Prostate gland (tissue), 2 donors: ENCODE measurements at regions not wholly inside any gene's neighbourhood (a gene's known extent, or its start where the extent isn't known, plus 50 kb on each side); places are given as distances from the start of the nearest gene placed in this dataset.

Experiments
- DNase-seq: peaks from one replicate; pipeline ENCODE4 v3.0.0-alpha.2; 2019; ENCODE audit warnings: low spot score
- H3K27ac ChIP-seq, 2 donors: fragments of 200-600 bp; sonication (generic); 2 replicates each; pipeline ENCODE4 v1.5.1; 2017 to 2019
- H3K27me3 ChIP-seq: fragments of 200-600 bp; sonication (generic); replicated peaks from 2 replicates; pipeline ENCODE4 v1.5.1; 2019; ENCODE audit not compliant: insufficient read depth
- H3K36me3 ChIP-seq, 2 donors: fragments of 200-600 bp; sonication (generic); 1 replicate in 1 of 2; 2 replicates in 1 of 2; pipeline versions ENCODE4 v1.5.1 to v1.8.1; 2017 to 2019
- H3K4me1 ChIP-seq: fragments of 200-600 bp; sonication (generic); replicated peaks from 2 replicates; pipeline ENCODE4 v1.5.1; 2019
- H3K4me3 ChIP-seq, 2 donors: fragments of 200-600 bp; sonication (generic); 2 replicates each; pipeline ENCODE4 v1.5.1; 2017 to 2019
- H3K9me3 ChIP-seq: fragments of 200-600 bp; sonication (generic); 2 replicates; pipeline ENCODE4 v1.5.1; 2017
- POLR2A ChIP-seq: fragments of 450-650 bp; IDR thresholded peaks from one replicate; pipeline ENCODE4 v1.6.1; 2016; ENCODE audit warnings: antibody characterized with exemption, mild to moderate bottlenecking
- POLR2AphosphoS5 ChIP-seq: sonication (generic); formaldehyde crosslinking; IDR thresholded peaks from one replicate; pipeline ENCODE4 v1.6.1; 2017; ENCODE audit warnings: antibody characterized with exemption
- WGBS: methylation state at CpG from one replicate; pipeline ENCODE4 v1.1.5; 2018; 5-methylcytosine and 5-hydroxymethylcytosine counted together
- intact Hi-C: fragments of 100-400 bp; cut with DNase I; formaldehyde crosslinking; loops from one replicate; pipeline ENCODE4 v1.14.2; 2022
- TF ChIP-seq, protein P1 (sequence below), 4 experiments: fragments of 200-600 bp in 2 of 4; fragments of 450-650 bp in 2 of 4; sonication (generic) in 2 of 4; IDR thresholded peaks; 1 replicate in 3 of 4; 2 replicates in 1 of 4; pipeline ENCODE4 v1.5.1; 2016 to 2019; ENCODE audit warnings: antibody characterized with exemption in 4 of 4, mild to moderate bottlenecking in 2 of 4, moderate library complexity in 2 of 4

DNA sequence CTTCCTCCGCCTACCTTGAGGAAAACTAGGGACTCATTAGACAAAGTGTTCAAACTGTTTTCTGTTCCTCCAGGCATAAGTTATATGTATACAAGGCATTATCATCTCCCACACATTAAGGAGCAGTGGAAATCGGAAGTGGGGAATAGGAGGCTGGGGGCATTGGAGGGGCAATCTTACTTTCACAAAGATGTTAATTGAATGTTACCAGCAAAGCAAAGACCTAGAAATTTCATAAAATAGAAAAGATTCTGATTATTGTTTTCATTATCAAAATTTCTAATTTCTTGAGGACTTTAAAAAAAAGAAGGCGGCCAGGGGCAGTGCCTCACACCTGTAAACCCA lies 501.7 kb upstream of the JARID2 start:
- H3K4me3 ChIP-seq, result no peak overlapping the region
- no peak for DNase-seq
- no peaks in the 10 kb centered on the region for H3K36me3 ChIP-seq
- WGBS, result 94% methylated on average over 3 of the region's 3 CpGs
- H3K27ac ChIP-seq, result no peak overlapping the region
- TF ChIP-seq, protein P1, sequence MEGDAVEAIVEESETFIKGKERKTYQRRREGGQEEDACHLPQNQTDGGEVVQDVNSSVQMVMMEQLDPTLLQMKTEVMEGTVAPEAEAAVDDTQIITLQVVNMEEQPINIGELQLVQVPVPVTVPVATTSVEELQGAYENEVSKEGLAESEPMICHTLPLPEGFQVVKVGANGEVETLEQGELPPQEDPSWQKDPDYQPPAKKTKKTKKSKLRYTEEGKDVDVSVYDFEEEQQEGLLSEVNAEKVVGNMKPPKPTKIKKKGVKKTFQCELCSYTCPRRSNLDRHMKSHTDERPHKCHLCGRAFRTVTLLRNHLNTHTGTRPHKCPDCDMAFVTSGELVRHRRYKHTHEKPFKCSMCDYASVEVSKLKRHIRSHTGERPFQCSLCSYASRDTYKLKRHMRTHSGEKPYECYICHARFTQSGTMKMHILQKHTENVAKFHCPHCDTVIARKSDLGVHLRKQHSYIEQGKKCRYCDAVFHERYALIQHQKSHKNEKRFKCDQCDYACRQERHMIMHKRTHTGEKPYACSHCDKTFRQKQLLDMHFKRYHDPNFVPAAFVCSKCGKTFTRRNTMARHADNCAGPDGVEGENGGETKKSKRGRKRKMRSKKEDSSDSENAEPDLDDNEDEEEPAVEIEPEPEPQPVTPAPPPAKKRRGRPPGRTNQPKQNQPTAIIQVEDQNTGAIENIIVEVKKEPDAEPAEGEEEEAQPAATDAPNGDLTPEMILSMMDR (IDR thresholded peaks at IDR 0.05), result no peak
- TF ChIP-seq POLR2A (no peak), POLR2AphosphoS5 (no peak)
- no peaks in the 10 kb centered on the region for H3K27me3 ChIP-seq
- no peaks in the 10 kb centered on the region for H3K9me3 ChIP-seq
- H3K4me1 ChIP-seq, result no peaks in the 10 kb centered on the region
- intact Hi-C loops, result no loop called here

DNA sequence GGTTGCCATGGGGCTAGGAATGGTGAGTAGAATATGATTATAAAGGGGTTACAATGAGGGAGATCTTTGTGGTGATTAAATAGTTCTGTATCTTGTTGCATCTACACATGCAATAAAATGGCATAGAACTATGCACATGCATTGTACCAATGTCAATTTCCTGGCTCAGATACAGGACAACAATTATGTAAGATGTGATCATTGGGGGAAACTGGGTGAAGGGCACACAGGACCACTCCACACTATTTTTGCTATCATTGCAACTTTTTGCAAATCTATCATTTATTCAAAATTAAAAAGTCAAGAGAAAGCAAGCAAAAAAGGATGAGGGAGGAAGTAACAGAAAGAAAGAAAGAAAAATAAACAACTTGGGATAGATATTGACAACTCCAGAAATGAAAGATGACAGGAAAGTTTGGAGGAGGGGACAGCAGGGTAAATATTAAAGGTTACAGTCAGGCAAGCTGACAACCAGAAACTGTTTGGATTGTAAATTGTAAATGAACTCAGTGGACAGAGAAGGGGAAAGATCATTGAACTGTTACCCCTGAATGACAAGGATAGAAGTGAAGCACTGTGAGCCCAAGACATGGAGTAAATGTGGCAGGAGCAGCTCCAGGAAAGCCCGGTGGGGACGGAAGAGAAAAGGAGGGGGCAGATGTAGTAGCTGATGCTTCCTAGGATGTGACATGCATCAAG lies 499.6 kb upstream of the JARID2 start:
- Histone ChIP-seq H3K27ac (no peak overlapping the region), H3K4me1 (no peaks in the 10 kb centered on the region), H3K9me3 (no peaks in the 10 kb centered on the region), H3K27me3 (no peaks in the 10 kb centered on the region), H3K4me3 (no peak overlapping the region), H3K36me3 (no peaks in the 10 kb centered on the region)
- 87% methylated on average over 2 of the region's 2 CpGs for WGBS
- no peak for DNase-seq
- intact Hi-C loops, result no loop called here
- no peak for TF ChIP-seq POLR2AphosphoS5
- TF ChIP-seq, protein P1 (IDR thresholded peaks at IDR 0.05), result no peak
- no peak for TF ChIP-seq POLR2A

DNA sequence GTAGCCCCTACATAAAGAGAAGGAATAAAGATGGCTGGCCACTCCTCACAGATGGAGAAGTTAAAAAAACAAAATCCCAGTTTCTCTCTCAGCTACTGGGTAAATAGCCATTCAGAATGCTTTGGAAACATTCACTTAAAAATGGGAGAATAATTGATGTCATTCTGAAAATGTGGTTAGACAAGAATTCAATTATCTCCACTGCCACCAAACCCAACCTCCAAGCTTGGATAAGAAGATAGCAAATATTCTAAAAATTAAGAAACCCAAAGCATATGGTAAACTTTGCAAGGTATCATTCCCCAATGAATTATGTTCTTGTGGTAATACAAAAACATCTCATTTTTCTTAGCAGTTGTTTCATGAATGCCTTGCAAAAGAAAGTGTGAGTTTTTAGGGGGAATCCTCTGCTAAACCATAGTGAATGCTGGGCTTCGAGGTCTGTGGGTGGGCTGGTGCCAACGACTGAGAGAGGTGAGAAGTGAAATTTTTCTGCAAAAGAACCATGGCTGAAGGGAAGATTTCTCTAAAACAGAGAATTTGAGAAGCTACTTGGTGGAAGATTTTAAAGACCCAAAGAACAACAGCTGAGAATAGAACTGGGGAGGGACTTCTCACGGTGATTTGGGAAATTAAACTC lies 497.9 kb upstream of the JARID2 start:
- DNase-seq, result no peak
- H3K27me3 ChIP-seq, result no peaks in the 10 kb centered on the region
- no peak overlapping the region for H3K4me3 ChIP-seq
- H3K4me1 ChIP-seq, result no peaks in the 10 kb centered on the region
- H3K36me3 ChIP-seq, result no peaks in the 10 kb centered on the region
- H3K27ac ChIP-seq, result no peak overlapping the region
- intact Hi-C loops, result no loop called here
- no peak for TF ChIP-seq POLR2A
- TF ChIP-seq, protein P1 (IDR thresholded peaks at IDR 0.05), result no peak
- no peak for TF ChIP-seq POLR2AphosphoS5
- 64% methylated on average over 3 of the region's 3 CpGs for WGBS
- H3K9me3 ChIP-seq, result no peaks in the 10 kb centered on the region

DNA sequence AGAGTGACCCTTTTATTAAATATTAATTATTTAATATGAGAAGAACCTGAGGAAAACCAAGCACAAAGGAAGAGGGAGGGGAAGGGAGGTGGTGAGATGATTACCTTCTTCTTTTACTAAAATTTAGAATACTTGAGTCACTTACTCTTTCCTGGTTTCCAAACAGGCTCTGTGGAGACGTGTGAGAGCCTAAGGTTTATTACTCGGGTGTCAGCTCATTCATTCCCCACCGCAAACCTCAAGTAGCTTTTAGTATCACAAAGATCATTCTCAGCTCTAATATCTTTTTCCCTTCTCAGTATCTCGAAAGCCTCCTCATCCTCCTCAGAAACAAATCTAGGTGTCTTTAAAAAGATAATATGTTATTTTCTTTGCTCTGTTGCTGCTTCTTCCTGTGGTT lies 497.2 kb upstream of the JARID2 start:
- Histone ChIP-seq H3K27ac (no peak overlapping the region), H3K9me3 (no peaks in the 10 kb centered on the region), H3K36me3 (no peaks in the 10 kb centered on the region), H3K27me3 (no peaks in the 10 kb centered on the region), H3K4me1 (no peaks in the 10 kb centered on the region), H3K4me3 (no peak overlapping the region)
- 66% methylated on average over 4 of the region's 4 CpGs for WGBS
- intact Hi-C loops, result no loop called here
- TF ChIP-seq POLR2AphosphoS5 (no peak), POLR2A (no peak)
- TF ChIP-seq, protein P1 (IDR thresholded peaks at IDR 0.05), result no peak
- no peak for DNase-seq

DNA sequence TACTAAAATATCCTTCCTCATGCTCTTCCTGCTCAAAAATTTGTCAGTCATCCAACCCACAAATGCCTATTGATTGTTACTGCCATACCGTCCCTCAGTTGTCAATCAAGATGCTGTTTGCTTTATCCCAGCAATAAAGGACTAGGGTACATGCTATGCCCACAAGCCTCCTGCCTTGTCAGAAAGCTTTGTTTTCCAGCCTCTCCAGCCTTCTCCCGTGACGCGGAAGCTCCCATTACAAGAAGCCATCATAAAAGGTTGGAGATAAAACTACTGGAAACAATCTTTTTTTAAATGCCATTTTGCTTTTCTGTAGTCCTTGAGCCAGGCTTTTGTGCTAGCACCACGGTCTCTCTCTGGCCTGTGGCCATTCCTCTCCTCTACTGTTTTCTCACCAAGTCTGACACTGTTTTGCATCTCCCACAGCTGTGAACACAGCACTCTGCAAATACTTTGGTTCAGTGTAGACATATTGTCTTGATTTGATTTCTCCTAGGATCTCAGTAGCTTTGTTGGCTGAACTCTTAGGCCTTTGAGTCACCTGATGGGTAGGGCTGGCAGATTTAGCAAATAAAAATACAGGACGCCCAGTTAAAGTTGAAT lies 495.7 kb upstream of the JARID2 start:
- DNase-seq, result no peak
- Histone ChIP-seq H3K4me1 (no peaks in the 10 kb centered on the region), H3K36me3 (no peaks in the 10 kb centered on the region), H3K4me3 (no peak overlapping the region), H3K9me3 (no peaks in the 10 kb centered on the region), H3K27ac (no peak overlapping the region), H3K27me3 (no peaks in the 10 kb centered on the region)
- WGBS, result 72% methylated on average over 6 of the region's 6 CpGs
- intact Hi-C loops, result no loop called here
- TF ChIP-seq, protein P1 (IDR thresholded peaks at IDR 0.05), result no peak
- no peak for TF ChIP-seq POLR2AphosphoS5
- no peak for TF ChIP-seq POLR2A
